Peyer's patch (tissue), 4 donors: ENCODE measurements at regions not wholly inside any gene's neighbourhood (a gene's known extent, or its start where the extent isn't known, plus 50 kb on each side); places are given as distances from the start of the nearest gene placed in this dataset.

Source experiments
- DNase-seq, 3 donors: peaks; one replicate each; pipeline ENCODE4 v3.0.0-alpha.2; 2017 to 2019
- H3K27ac ChIP-seq, 4 donors: fragments of 200-600 bp; sonication (generic); one replicate each; pipeline ENCODE4 v1.5.1; 2016 to 2019
- H3K27me3 ChIP-seq, 2 donors: fragments of 200-600 bp; sonication (generic); one replicate each; pipeline ENCODE4 v1.5.1; 2019
- H3K36me3 ChIP-seq, 3 donors: fragments of 200-600 bp; sonication (generic); one replicate each; pipeline ENCODE4 v1.5.1; 2016 to 2019
- H3K4me1 ChIP-seq, 4 donors: fragments of 200-600 bp; sonication (generic); one replicate each; pipeline ENCODE4 v1.5.1; 2016 to 2019
- H3K4me3 ChIP-seq, 4 donors: fragments of 200-600 bp; sonication (generic); 1 replicate in 3 of 4; 2 replicates in 1 of 4; pipeline ENCODE4 v1.5.1; 2016 to 2019; ENCODE audit warnings: mild to moderate bottlenecking in 1 of 4
- H3K9me3 ChIP-seq, 4 donors: fragments of 200-600 bp; sonication (generic); one replicate each; pipeline ENCODE4 v1.5.1; 2016 to 2019; ENCODE audit warnings: mild to moderate bottlenecking in 1 of 4
- POLR2A ChIP-seq, 2 donors: fragments of 450-650 bp; IDR thresholded peaks; one replicate each; pipeline ENCODE4 v1.5.1; 2017; ENCODE audit warnings: antibody characterized with exemption in 2 of 2, mild to moderate bottlenecking in 2 of 2, moderate library complexity in 2 of 2
- TF ChIP-seq, protein P1 (sequence below), 6 experiments: fragments of 450-650 bp in 4 of 6; fragments of 200-600 bp in 2 of 6; sonication (generic) in 1 of 6; IDR thresholded peaks; one replicate each; pipeline ENCODE4 v1.5.1; 2017 to 2019; ENCODE audit warnings: antibody characterized with exemption in 6 of 6, mild to moderate bottlenecking in 3 of 6, moderate library complexity in 1 of 6

DNA sequence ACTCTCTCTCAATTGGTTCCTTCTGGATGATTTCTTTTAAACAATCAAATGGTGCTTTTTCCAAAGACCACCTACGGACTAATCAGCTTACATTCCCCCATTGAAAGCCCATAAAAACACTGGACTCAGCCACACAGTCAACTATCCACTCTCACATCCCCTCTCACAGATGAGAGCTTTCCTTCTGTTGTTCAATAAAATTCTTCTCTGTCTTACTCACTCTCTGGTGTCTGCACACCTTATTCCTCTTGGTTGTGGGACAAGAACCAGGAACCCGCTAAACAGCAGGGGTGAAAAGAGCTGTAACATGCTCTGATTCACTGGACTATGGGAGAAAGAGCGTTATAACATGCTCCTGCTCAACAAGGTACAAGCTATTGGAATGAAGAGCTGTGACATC lies 2896.2 kb downstream of the PCDH9 start:
- H3K4me3 ChIP-seq, result no peak overlapping the region
- H3K36me3 ChIP-seq, result no peaks in the 10 kb centered on the region
- H3K27ac ChIP-seq, result no peak overlapping the region
- no peaks in the 10 kb centered on the region for H3K27me3 ChIP-seq
- TF ChIP-seq, protein P1, sequence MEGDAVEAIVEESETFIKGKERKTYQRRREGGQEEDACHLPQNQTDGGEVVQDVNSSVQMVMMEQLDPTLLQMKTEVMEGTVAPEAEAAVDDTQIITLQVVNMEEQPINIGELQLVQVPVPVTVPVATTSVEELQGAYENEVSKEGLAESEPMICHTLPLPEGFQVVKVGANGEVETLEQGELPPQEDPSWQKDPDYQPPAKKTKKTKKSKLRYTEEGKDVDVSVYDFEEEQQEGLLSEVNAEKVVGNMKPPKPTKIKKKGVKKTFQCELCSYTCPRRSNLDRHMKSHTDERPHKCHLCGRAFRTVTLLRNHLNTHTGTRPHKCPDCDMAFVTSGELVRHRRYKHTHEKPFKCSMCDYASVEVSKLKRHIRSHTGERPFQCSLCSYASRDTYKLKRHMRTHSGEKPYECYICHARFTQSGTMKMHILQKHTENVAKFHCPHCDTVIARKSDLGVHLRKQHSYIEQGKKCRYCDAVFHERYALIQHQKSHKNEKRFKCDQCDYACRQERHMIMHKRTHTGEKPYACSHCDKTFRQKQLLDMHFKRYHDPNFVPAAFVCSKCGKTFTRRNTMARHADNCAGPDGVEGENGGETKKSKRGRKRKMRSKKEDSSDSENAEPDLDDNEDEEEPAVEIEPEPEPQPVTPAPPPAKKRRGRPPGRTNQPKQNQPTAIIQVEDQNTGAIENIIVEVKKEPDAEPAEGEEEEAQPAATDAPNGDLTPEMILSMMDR (IDR thresholded peaks at IDR 0.05), result no peak
- TF ChIP-seq POLR2A (IDR thresholded peaks at IDR 0.05), result no peak
- H3K4me1 ChIP-seq, result no peaks in the 10 kb centered on the region
- H3K9me3 ChIP-seq, result no peaks in the 10 kb centered on the region
- no peak for DNase-seq

DNA sequence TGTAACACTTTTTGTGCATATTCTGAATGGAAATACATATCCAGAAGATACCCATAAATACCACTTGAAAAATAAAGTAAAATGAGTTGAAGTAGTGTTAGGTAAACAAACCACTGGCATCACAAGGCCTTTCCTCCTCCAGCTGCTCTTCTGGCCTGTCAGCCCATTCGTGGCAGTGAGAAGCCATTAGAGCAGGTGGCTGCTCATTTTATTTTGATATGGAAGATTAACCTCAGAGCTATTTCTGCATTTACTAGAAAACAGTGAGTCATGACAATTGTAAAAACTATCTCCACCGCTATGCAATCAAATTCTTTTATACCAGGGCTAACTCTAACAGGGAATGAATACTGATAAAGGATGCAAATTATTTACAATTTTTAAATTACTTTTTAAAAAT lies 2898.1 kb downstream of the PCDH9 start:
- no peak overlapping the region for H3K4me3 ChIP-seq
- no peak for DNase-seq
- no peaks in the 10 kb centered on the region for H3K4me1 ChIP-seq
- no peaks in the 10 kb centered on the region for H3K36me3 ChIP-seq
- no peaks in the 10 kb centered on the region for H3K9me3 ChIP-seq
- TF ChIP-seq, protein P1 (IDR thresholded peaks at IDR 0.05), result no peak
- TF ChIP-seq POLR2A (IDR thresholded peaks at IDR 0.05), result no peak
- H3K27me3 ChIP-seq, result no peaks in the 10 kb centered on the region
- H3K27ac ChIP-seq, result no peak overlapping the region

DNA sequence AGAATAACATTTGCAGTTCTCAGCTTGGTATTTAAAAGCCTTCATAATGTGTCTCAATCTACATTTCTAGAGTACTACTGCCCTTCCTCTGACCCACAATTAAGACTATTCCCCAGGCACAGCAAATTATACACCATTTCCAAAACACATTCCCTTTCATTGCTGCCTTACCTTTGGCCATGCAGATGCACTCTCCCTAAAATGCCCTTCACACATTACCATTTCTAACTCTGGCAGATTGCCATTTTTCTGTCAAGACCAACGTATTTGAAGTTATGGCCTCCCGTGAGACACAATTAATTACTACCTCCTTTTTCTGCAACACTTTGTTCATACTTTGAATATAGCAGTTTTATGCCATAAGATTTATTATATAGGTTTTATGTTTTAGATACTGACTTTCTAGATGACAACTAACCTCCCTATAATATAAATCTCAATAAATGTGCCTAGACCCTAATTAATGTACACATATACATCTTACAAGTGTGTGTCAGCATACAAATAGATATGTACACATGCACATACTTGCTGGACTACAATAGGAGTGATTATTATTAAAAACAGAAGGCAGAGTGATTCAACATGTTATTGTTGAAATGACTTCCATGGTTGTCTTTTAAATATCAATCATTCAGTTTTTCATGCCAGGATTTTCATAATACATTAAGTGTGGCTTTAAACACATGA lies 2902.5 kb downstream of the PCDH9 start:
- no peaks in the 10 kb centered on the region for H3K4me1 ChIP-seq
- H3K9me3 ChIP-seq, result no peaks in the 10 kb centered on the region
- no peak overlapping the region for H3K27ac ChIP-seq

DNA sequence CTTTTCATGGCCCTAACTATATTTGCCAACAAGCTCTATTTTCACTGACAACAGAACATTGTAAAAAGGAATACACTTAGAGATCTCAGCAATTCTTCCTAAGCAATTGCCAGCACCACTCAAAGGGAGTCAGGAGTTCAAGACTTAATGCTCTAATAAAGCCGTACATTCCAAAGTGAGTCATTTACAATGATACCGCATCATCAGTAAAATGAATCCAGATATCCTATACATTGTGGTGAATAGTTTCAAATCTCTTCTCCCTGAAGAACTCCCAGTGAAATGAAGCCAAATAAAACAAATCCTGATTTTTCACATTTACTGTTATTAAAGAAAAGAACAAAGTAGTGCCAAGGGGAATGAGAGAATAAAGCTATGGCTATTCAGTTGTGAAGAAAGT lies 2898.7 kb upstream of the PCDH20 start:
- TF ChIP-seq, protein P1 (IDR thresholded peaks at IDR 0.05), result no peak
- no peak for TF ChIP-seq POLR2A (IDR thresholded peaks at IDR 0.05)
- Histone ChIP-seq H3K27ac (no peak overlapping the region), H3K9me3 (peaks cover 0 to 5% (median 0%) of the 10 kb centered on the region in 4 donors), H3K27me3 (no peaks in the 10 kb centered on the region), H3K4me3 (no peak overlapping the region), H3K36me3 (no peaks in the 10 kb centered on the region), H3K4me1 (no peaks in the 10 kb centered on the region)
- no peak for DNase-seq

More for the DNA sequence above, 2902.5 kb downstream of the PCDH9 start:
- Histone ChIP-seq H3K36me3 (no peaks in the 10 kb centered on the region), H3K4me3 (no peak overlapping the region), H3K27me3 (no peaks in the 10 kb centered on the region)
- DNase-seq, result no peak
- no peak for TF ChIP-seq POLR2A (IDR thresholded peaks at IDR 0.05)
- TF ChIP-seq, protein P1 (IDR thresholded peaks at IDR 0.05), result no peak

DNA sequence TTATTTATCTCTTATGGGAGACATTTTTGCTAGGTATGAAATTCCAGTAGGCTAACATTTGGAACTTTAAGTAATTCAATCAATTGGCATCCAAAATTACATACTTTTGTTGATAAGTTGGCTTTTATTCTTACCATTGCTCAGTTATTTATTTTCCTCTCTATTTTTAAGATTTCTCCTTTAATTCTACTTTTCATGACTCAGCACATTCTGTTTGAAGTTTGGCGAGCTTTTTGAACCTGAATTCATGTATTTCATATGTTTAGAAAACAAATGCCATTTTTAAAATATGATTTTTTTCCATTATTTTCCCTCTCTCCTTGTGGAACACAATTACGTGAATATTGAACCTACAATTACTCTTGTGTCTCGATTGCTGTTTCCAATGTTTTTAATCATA lies 2896.3 kb upstream of the PCDH20 start:
- DNase-seq, result no peak
- Histone ChIP-seq H3K27ac (no peak overlapping the region), H3K27me3 (no peaks in the 10 kb centered on the region), H3K4me3 (no peak overlapping the region), H3K4me1 (no peaks in the 10 kb centered on the region), H3K9me3 (no peaks in the 10 kb centered on the region), H3K36me3 (no peaks in the 10 kb centered on the region)
- TF ChIP-seq, protein P1 (IDR thresholded peaks at IDR 0.05), result no peak
- TF ChIP-seq POLR2A (IDR thresholded peaks at IDR 0.05), result no peak

DNA sequence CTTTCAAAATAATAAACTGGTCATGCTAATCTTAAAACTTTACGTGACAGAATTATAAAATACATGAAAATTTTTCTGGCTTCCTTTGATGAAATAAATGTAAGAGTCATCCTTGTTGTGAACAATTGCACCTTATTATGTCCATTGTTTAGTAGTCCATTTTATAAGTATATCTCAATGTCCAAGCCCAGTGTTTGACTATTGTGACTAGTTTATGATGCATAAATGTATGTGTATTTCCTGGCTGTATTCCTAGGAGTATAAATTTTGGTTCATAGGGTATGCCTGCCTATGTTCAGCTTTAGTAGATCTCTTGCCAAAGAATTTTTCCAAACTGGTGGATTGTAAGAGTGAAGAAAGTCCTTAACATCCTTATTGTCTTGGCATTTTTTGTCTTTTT lies 2895.5 kb upstream of the PCDH20 start:
- TF ChIP-seq, protein P1 (IDR thresholded peaks at IDR 0.05), result no peak
- TF ChIP-seq POLR2A (IDR thresholded peaks at IDR 0.05), result no peak
- no peak for DNase-seq

More for the DNA sequence above, 2895.5 kb upstream of the PCDH20 start:
- Histone ChIP-seq H3K4me1 (no peaks in the 10 kb centered on the region), H3K36me3 (no peaks in the 10 kb centered on the region), H3K4me3 (no peak overlapping the region), H3K9me3 (no peaks in the 10 kb centered on the region), H3K27me3 (no peaks in the 10 kb centered on the region), H3K27ac (no peak overlapping the region)
